ENCODE measurements at regions not wholly inside any gene's neighbourhood (a gene's known extent, or its start where the extent isn't known, plus 50 kb on each side); places are given as distances from the start of the nearest gene placed in this dataset.

GRCh38 chrX:144040793-144041192 lies 156.9 kb downstream of the UBE2NL start:
- Histone ChIP-seq H3K18ac (ENCODE audit: extremely low read depth, low read length) (no peak overlapping the region), H2BK15ac (ENCODE audit: low read length) (no peak overlapping the region), H3K23ac (ENCODE audit: insufficient read length) (no peak overlapping the region), H4K8ac (ENCODE audit: extremely low read depth, insufficient read depth, low read length) (no peak overlapping the region), H3K14ac (ENCODE audit: insufficient read length) (no peak overlapping the region), H3K4me3 (ENCODE audit: extremely low read depth in 1 of 4, insufficient read depth in 2 of 4, low read depth in 3 of 4, low read length in 4 of 4) (no peak overlapping the region), H2AK5ac (ENCODE audit: low read depth, low read length) (no peak overlapping the region), H4K5ac (ENCODE audit: insufficient read length, low read depth, low read length) (no peak overlapping the region), H3K27me3 (replicated peaks in 1 of 4; ENCODE audit: control insufficient read depth in 3 of 4, extremely low read depth in 1 of 4, insufficient read depth in 3 of 4, low read length in 3 of 4) (no peaks in the 10 kb centered on the region), H3K27ac (ENCODE audit: low read depth, low read length) (no peak overlapping the region), H3K56ac (replicated peaks; ENCODE audit: insufficient read length, low read depth, low read length) (no peak overlapping the region), H3K9ac (replicated peaks in 1 of 4; ENCODE audit: extremely low read depth in 1 of 4, low read depth in 3 of 4, low read length in 3 of 4) (no peak overlapping the region), H3K79me1 (ENCODE audit: low read depth, low read length) (no peaks in the 10 kb centered on the region), H2AFZ (ENCODE audit: low read length) (no peak overlapping the region), H3K36me3 (ENCODE audit: control insufficient read depth in 2 of 4, insufficient read depth in 4 of 4, low read length in 3 of 4) (no peaks in the 10 kb centered on the region), H2BK120ac (replicated peaks; ENCODE audit: low read depth, low read length) (no peak overlapping the region), H4K91ac (replicated peaks; ENCODE audit: insufficient read length, low read length) (no peak overlapping the region), H3K4ac (replicated peaks; ENCODE audit: insufficient read length, low read depth, low read length) (no peak overlapping the region), H2BK12ac (ENCODE audit: low read depth, low read length) (no peak overlapping the region), H2BK5ac (ENCODE audit: low read depth, low read length) (no peak overlapping the region), H3K79me2 (ENCODE audit: control insufficient read depth in 1 of 2, insufficient read depth in 2 of 2, low read length in 2 of 2) (no peaks in the 10 kb centered on the region), H4K20me1 (replicated peaks in 1 of 2; ENCODE audit: control insufficient read depth in 1 of 2, insufficient read depth in 2 of 2, low read length in 2 of 2) (no peaks in the 10 kb centered on the region), H2BK20ac (ENCODE audit: low read length) (no peak overlapping the region), H3K9me3 (ENCODE audit: insufficient read depth in 2 of 2, low read depth in 1 of 2, low read length in 1 of 2) (no peaks in the 10 kb centered on the region), H3K23me2 (ENCODE audit: low read depth, low read length) (no peaks in the 10 kb centered on the region), H3K4me1 (replicated peaks in 1 of 4; ENCODE audit: control insufficient read depth in 3 of 4, insufficient read depth in 4 of 4, low read length in 3 of 4) (no peaks in the 10 kb centered on the region), H3K4me2 (ENCODE audit: insufficient read depth in 1 of 2, low read depth in 2 of 2, low read length in 2 of 2) (no peak overlapping the region)
- ChIA-PET CTCF (ENCODE audit: partially characterized antibody) (no interaction called here), POLR2A (ENCODE audit: partially characterized antibody) (no interaction called here)
- TF ChIP-seq TEAD4 (IDR thresholded peaks at IDR 0.05; ENCODE audit: low read depth, low read length) (no peak), POLR2A (IDR thresholded peaks at IDR 0.05; ENCODE audit: control extremely low read depth in 1 of 2, low read depth in 2 of 2, low read length in 2 of 2) (no peak), GABPA (IDR thresholded peaks at IDR 0.05; ENCODE audit: borderline replicate concordance, insufficient read depth, low read length) (no peak), SP4 (IDR thresholded peaks at IDR 0.05; ENCODE audit: low read length) (no peak), SIN3A (conservative IDR thresholded peaks at IDR 0.05 in 1 of 2, IDR thresholded peaks at IDR 0.05 in 1 of 2; ENCODE audit: low read depth in 1 of 2, low read length in 2 of 2) (no peak), CEBPB (IDR thresholded peaks at IDR 0.05; ENCODE audit: low read depth, low read length) (no peak), BCL11A (IDR thresholded peaks at IDR 0.05; ENCODE audit: low read depth in 2 of 2, low read length in 2 of 2) (no peak), POU5F1 (IDR thresholded peaks at IDR 0.05; ENCODE audit: low read depth, low read length) (no peak), JUND (IDR thresholded peaks at IDR 0.05; ENCODE audit: low read length) (no peak)
- DNase-seq (ENCODE audit: low read depth in 1 of 2, low spot score in 2 of 2) (no peak), FAIRE-seq (no peak)
- 94% methylated on average over 2 of the region's 2 CpGs; no CpG with 5 or more reads in 1 of the 2 experiments for WGBS, 2 experiments (ENCODE audit: extremely low coverage in 1 of 2, insufficient coverage in 1 of 2, insufficient read length in 1 of 2, insufficient replicate concordance in 2 of 2, low coverage in 1 of 2, low lambda C conversion rate in 2 of 2, missing lambda C conversion rate in 1 of 2)

All from H1 (cell line).